GM04503 (cell line): ENCODE measurements at regions not wholly inside any gene's neighbourhood (a gene's known extent, or its start where the extent isn't known, plus 50 kb on each side); places are given as distances from the start of the nearest gene placed in this dataset.

Experiments
- DNase-seq: peaks from one replicate; pipeline ENCODE4 v3.0.0-alpha.2; 2012; ENCODE audit warnings: low read depth

- DNase-seq, result no peak
These were observed 121.6 kb upstream of the STK26 start for GRCh38 chrX:131901546-131901945.

- no peak for DNase-seq
These were observed 115.4 kb upstream of the STK26 start for GRCh38 chrX:131907488-131908314.

- no peak for DNase-seq
These were observed 112.5 kb upstream of the STK26 start for GRCh38 chrX:131910586-131910985.

GRCh38 chrX:131915488-131915887, 107.6 kb upstream of the STK26 start:
- DNase-seq, result no peak

DNA sequence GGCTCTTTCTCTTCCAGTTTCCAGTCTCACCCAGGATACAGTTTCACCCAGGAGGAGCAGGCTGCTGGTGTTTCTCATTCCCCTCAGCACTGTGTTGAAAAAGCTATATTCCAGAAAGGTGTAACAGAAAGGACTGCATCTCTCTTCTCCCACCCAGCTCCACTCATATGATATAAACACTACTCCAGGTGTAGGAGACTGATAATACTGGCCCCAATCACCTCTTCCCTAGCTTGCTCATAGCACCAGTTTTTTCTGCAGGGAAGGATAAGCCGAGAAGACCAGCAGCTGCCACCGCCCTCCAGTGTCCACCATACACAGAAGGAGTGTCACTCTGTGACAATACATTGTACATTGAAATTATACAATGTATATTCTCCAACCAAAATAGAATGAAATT, 105.5 kb upstream of the STK26 start:
- no peak for DNase-seq

DNA sequence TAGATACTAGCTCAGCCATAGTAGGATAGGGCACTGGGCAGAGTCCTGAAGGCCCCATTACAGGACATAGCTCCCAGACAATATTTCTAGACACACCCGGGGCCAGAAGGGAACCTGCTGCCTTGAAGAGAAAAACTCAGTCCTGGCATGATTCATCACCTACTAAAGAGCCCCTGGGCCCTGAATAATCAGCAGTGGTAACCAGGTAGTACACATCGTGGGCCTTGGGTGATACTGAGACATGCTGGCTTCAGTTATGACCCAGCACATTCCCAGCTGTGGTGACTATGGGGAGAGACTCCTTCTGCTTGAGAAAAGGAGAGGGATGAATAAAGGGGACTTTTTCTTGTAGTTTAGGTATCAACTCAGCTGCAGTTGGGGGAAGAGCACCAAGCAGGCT, 104.3 kb upstream of the STK26 start:
- DNase-seq, result no peak

DNA sequence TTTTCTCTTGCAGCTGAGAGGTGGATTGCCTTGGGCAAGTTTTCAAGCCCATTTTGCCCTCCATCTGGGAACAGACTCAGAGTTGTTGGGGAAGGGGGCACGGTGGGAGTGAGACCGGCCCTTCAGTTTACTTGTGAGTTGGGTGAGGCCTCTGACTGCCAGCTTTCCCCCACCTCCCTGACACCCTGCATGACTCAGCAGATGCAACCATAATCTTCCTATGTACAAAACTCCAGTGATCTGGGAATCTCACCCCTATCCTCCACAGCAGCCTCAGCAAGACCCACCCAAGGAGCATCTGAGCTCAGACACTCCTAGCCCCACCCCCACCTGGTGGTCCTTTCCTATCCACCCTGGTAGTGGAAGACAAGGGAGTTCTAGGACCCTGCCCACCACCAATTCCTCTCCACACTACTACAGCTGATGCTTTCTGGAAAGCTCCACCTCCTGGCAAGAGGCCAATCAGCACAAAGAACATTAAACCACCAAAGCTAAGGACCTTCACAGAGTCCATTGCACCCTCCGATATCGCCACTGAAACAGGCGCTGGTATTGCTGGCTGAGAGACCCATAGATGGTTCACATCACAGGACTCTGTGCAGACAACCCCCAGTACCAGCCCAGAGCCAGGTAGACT, 99.4 kb upstream of the STK26 start:
- no peak for DNase-seq

DNA sequence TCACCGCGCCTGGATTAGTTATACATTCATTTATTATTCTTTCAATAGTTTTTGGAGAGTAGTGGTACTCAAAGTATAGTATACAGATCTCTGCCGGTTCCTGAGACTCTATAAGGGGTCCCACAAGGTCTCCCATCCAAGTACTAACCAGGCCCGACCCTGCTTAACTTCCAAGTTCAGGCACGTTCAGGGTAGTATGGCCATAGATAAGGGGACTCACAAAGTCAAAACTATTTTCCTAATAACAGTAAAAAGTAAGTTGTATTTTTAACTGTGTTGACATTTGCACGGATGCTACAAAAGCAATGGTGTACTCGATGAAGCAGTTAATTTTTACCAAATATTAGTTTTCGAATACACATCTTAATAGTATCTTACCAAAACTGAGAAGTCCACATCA, 84.4 kb upstream of the STK26 start:
- DNase-seq, result no peak

DNA sequence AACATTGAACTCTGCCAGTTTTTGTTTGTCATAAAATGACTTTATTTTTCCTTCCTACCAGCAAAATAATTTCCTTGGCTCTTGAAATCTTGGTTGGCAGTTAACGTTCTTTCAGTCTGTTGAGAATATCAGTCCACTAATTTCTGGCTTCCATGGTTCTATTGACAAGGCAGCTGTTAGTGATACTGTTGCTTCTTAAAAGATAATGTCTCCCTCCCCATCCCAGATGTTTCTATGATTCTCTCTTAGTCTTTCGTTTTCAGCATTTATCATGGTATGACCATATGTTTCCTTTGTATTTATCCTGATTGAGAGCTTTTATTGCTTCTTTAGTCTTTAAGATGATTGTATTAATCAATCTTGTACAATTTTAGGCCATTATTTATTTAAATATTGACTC, 81.1 kb upstream of the STK26 start:
- DNase-seq, result no peak

- no peak for DNase-seq
These were observed 77.9 kb upstream of the STK26 start for GRCh38 chrX:131944936-131945902.

- DNase-seq, result no peak
These were observed 71.9 kb upstream of the STK26 start for GRCh38 chrX:131951166-131951565.

- DNase-seq, result no peak
These were observed 67.9 kb upstream of the STK26 start for GRCh38 chrX:131955099-131955777.

DNA sequence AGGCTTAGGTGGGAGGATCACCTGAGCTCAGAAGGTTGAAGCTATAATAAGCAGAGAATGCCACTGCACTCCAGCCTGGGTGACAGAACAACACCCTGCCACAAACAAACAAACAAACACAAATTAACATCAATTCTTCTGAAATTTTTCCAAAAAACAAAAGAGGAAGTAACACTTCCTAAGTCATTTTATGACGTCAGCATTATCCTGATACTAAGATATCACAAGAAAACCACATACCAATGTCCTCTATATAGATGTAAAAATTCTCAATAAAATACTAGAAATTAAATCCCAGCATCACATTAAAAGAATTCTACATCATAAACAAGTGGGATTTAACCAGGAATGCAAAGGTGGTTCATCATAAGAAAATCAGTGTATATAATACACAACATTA, 64.4 kb upstream of the STK26 start:
- no peak for DNase-seq

DNA sequence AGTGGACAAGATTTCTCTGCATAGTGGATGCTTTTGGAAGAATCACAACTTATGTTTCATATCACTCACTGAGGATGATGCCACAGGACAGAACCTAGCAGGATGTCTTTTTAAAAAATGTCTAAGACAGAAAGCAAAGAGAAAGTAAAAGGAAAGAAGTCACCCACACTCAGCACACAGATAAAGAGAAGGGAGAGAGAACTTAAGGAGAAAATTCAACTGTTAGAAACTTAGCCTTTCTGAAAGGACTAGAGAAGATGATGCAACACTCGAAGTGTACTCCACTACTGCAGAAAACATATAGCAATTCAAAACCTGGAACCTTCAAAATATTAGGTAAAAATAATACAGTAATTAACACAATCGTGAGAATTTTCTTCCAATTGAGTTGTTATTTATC, 52.8 kb upstream of the STK26 start:
- no peak for DNase-seq
